Activated T-cell treated with anti-CD3 and anti-CD28 coated beads, Interleukin-2, amount 50 U/mL, for 72 hours (primary cell): ENCODE measurements at regions not wholly inside any gene's neighbourhood (a gene's known extent, or its start where the extent isn't known, plus 50 kb on each side); places are given as distances from the start of the nearest gene placed in this dataset.

Experiments
- ATAC-seq, 2 donors: fragments of 150-1000 bp; cut with Tn5 transposase; replicated peaks in 1 of 2; 2 replicates each; pipeline ENCODE4 v1.10.0; 2021; ENCODE audit warnings: moderate library complexity in 2 of 2, mild to moderate bottlenecking in 1 of 2
- DNase-seq, 2 donors: peaks; one replicate each; pipeline ENCODE4 v3.0.0; 2021 to 2022; ENCODE audit warnings: mixed read lengths in 1 of 2
- H3K27ac Mint-ChIP-seq: one replicate; pipeline ENCODE4 v1.8.0; 2022; ENCODE audit warnings: mild to moderate bottlenecking, moderate library complexity, mixed read lengths
- H3K27me3 Mint-ChIP-seq: one replicate; pipeline ENCODE4 v1.8.0; 2022; ENCODE audit warnings: low read depth, mixed read lengths
- H3K36me3 Mint-ChIP-seq, 2 donors: one replicate each; pipeline ENCODE4 v1.8.0; 2022; ENCODE audit warnings: mixed read lengths in 2 of 2, mild to moderate bottlenecking in 1 of 2; ENCODE audit not compliant: insufficient read depth in 2 of 2
- H3K4me1 Mint-ChIP-seq: one replicate; pipeline ENCODE4 v1.8.0; 2022; ENCODE audit warnings: low read depth, mixed read lengths
- H3K4me3 Mint-ChIP-seq, 2 donors: one replicate each; pipeline ENCODE4 v1.8.0; 2022; ENCODE audit warnings: mild to moderate bottlenecking in 2 of 2, mixed read lengths in 2 of 2, moderate library complexity in 2 of 2
- H3K9me3 Mint-ChIP-seq, 2 donors: one replicate each; pipeline ENCODE4 v1.8.0; 2022; ENCODE audit warnings: mixed read lengths in 2 of 2

DNA sequence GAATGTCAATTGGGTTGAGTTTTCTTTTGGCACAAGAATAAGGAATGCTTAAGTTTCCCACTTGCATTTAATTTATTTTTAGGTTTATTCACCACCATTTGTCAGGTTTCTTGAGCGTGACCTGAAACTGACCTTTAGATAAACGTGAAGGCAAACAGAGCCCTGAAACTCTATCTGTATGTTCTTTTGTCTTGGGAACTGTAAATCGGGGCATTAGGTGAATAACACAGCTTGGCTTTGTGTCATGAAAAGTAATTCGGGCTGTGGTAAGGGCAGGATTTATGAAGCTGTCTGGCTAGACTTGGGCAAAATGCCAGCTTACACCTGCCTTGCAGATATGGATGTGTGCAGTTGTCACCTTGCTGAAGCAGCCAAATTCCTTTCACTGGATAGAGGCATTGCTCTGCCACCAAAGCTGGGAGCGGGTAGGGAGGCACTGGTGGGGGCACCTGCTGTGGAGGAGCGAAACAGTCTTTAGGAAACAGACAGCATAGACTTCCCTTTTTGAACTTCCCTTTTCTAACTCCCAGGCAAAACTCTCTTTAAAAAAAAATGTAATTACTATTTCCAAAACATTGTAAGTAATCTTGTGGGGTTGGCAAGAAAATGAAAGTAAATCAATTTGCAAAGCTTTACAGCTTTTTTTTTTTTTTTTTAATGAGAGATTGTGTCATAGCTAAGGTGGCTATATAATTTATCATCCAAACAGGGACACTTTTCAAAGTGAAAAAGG is 545.2 kb downstream of the CSNK1G3 start:
- H3K27me3 Mint-ChIP-seq: no peaks in the 10 kb centered on the region
- H3K9me3 Mint-ChIP-seq: peaks cover 0 to 2% of the 10 kb centered on the region in 2 donors
- DNase-seq: no peak
- no peak overlapping the region for H3K4me3 Mint-ChIP-seq
- no peaks in the 10 kb centered on the region for H3K4me1 Mint-ChIP-seq
- no peak for ATAC-seq
- no peaks in the 10 kb centered on the region for H3K36me3 Mint-ChIP-seq
- H3K27ac Mint-ChIP-seq: no peak overlapping the region

DNA sequence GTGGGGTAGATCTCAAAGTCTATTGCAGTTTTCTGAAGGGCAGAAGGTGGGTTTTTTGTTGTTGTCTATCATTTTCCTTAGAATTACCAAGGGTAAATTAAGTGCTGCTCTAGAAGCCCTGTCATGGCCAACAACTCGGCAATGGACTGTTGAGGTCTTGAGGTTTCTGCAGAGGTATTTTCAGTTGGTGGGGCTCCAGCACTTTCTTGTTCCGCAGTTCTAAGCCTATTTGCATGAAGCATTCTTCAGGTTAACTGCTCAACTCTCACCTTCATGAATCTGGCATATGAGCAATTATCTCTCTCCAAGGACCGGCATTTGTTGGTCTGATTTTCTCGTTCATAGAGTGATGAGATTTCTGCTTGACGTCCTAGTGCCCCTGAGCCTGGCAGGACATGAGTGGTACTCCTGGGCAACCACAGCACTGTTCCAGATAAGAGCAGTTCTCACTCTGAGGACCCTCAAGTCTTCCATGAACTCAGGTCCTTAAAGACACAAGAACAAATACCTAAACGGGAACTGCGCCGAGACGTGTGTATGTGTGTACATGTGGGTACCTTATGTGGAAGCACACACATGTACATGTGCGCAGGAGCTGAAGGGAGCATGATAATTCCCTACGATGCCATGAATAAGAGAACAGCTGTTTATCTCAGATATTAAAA is 544.5 kb downstream of the CSNK1G3 start:
- peaks cover 0 to 2% of the 10 kb centered on the region in 2 donors for H3K9me3 Mint-ChIP-seq
- no peaks in the 10 kb centered on the region for H3K27me3 Mint-ChIP-seq
- DNase-seq: no peak
- H3K36me3 Mint-ChIP-seq: no peaks in the 10 kb centered on the region
- H3K4me1 Mint-ChIP-seq: no peaks in the 10 kb centered on the region
- ATAC-seq: no peak
- H3K4me3 Mint-ChIP-seq: no peak overlapping the region
- no peak overlapping the region for H3K27ac Mint-ChIP-seq

DNA sequence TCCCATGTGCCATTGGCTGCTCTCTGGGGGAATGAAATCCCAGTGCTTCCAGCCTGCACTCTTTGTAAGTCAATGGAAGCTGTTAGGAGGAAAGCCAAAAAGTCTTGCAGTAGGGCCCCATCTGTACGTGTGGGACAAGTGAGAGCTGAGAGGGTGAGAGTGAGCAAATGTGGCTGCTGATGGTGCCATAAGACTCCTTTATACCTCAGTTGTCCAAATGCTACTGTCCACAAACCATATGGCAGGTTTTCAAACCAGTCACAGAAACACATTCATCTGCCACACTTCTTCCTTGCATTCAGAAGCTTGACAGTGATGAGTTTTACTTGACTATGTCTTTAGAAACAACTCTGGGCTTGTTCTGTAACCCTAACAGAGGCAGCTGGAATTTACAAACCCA is 543.8 kb downstream of the CSNK1G3 start:
- H3K27me3 Mint-ChIP-seq: no peaks in the 10 kb centered on the region
- no peaks in the 10 kb centered on the region for H3K4me1 Mint-ChIP-seq
- no peak overlapping the region for H3K27ac Mint-ChIP-seq
- H3K9me3 Mint-ChIP-seq: peaks cover 0 to 3% of the 10 kb centered on the region in 2 donors
- no peak overlapping the region for H3K4me3 Mint-ChIP-seq
- H3K36me3 Mint-ChIP-seq: no peaks in the 10 kb centered on the region
- no peak for ATAC-seq
- no peak for DNase-seq

DNA sequence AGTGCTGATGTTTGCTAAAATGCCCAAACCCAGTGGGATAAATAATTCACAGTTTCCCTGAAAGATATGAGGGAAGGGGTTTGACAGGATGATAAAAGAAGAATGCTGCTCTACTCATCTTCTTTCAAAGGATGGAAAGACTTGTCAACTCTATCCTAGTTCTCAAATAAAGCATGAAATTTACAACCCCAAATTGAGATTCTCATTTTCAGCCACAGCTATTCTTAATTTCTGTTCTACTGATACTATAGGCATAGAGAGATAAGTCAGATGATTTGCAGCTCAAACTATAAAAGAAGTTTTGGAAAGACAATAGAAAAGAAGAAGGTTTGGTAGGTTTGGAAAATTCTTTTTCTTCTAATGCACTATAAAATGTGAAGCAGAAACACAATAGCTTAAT is 542.6 kb downstream of the CSNK1G3 start:
- H3K27me3 Mint-ChIP-seq: no peaks in the 10 kb centered on the region
- H3K27ac Mint-ChIP-seq: no peak overlapping the region
- peaks cover 0 to 3% of the 10 kb centered on the region in 2 donors for H3K9me3 Mint-ChIP-seq

DNA sequence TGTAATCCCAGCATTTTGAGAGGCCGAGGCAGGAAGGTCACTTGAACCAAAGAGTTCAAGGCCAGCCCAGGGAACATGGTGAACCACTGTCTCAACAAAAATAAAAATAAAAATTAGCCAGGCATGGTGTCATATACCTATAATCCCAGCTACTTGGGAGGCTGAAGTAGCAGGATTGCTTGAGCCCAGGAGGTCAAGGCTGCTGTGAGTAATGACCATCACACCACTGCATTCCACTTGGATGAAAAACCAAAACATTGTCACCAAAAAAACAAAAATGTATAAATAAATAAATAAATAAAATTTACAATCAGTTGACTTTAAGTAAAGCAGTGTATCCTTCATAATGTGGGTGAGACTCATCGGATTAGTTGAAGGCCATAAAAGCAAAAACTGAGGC is 541.4 kb downstream of the CSNK1G3 start:
- no peaks in the 10 kb centered on the region for H3K36me3 Mint-ChIP-seq
- no peaks in the 10 kb centered on the region for H3K4me1 Mint-ChIP-seq
- no peak for ATAC-seq
- H3K4me3 Mint-ChIP-seq: no peak overlapping the region
- no peak for DNase-seq
- H3K27ac Mint-ChIP-seq: no peak overlapping the region
- no peaks in the 10 kb centered on the region for H3K27me3 Mint-ChIP-seq
- H3K9me3 Mint-ChIP-seq: peaks cover 0 to 3% of the 10 kb centered on the region in 2 donors

More for the DNA sequence above, 542.6 kb downstream of the CSNK1G3 start:
- Mint-ChIP-seq H3K4me1 (no peaks in the 10 kb centered on the region), H3K36me3 (no peaks in the 10 kb centered on the region), H3K4me3 (no peak overlapping the region)
- DNase-seq: no peak
- no peak for ATAC-seq

DNA sequence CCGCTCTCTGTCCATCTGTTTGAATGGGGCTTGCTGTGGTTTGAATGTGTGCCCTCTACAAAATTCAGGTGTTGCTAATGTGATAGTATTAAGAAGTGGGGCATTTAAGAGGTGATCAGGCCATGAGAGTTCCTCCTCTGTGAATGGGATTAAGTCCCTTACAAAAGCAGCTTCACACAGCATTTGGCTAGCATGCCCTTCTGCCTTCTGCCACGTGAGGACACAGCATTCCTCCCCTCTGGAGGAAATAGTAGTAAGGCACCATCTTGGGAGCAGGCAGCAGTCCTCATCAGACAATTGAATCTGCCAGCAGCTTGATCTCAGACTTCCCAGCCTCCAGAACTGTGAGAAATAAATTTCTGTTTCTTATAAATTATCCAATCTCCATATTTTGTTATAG is 540.2 kb downstream of the CSNK1G3 start:
- H3K36me3 Mint-ChIP-seq: no peaks in the 10 kb centered on the region
- H3K4me3 Mint-ChIP-seq: no peak overlapping the region
- no peak for ATAC-seq
- DNase-seq: no peak
- H3K4me1 Mint-ChIP-seq: no peaks in the 10 kb centered on the region
- H3K9me3 Mint-ChIP-seq: peaks cover 0 to 3% of the 10 kb centered on the region in 2 donors
- no peak overlapping the region for H3K27ac Mint-ChIP-seq
- no peaks in the 10 kb centered on the region for H3K27me3 Mint-ChIP-seq

DNA sequence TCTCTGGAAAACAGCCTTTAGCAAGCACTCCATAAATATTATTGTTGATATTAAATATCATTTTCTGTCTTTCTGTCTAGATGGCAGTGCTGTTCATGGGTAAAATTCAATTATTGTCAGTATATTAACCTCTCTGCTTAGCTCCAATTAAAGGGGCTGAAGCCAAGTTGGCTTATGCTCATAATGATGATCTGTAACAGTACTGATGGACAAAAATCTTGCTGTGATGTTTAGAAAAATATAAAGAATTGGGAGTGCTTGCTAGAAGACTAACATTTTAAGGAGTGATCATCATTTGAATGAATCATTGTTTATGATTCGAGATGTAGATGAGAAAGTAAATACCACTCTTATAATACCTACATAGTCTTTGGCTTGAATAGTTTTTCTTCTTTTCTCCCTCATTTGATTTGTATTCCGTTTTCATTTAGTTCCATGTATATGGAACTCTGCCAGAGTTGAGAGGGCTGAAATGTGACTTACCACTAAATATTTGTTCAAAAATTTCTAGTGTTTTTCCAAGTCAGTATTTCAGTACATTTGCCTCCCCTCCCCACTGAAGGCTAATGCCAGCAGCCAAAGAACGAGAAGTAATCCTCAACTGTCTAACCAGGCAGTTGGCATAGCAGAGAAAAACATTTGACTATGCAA is 538.3 kb downstream of the CSNK1G3 start:
- ATAC-seq: no peak
- Mint-ChIP-seq H3K9me3 (peaks cover 0 to 3% of the 10 kb centered on the region in 2 donors), H3K36me3 (no peaks in the 10 kb centered on the region), H3K4me1 (no peaks in the 10 kb centered on the region), H3K27me3 (no peaks in the 10 kb centered on the region), H3K27ac (no peak overlapping the region), H3K4me3 (no peak overlapping the region)
- DNase-seq: no peak

DNA sequence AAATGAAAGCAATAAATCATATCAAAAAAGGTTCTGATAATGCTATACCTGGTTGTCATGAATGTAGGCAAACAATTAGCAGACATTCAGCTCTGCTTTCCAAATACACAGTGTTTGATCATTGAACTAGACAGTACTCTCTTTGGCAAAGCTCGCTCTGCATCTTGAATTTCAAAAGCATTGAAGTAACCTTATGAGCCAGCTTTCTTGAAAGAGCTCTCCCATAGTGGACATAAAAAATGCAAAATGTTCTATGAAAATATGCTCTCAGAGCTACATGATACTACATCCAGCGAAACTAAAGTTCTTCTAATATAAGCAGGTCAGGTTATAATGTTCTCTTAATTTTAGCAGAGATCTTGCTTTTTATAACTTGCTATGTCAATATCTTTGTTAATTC is 533.4 kb downstream of the CSNK1G3 start:
- ATAC-seq (no peak), DNase-seq (no peak)
- no peak overlapping the region for H3K27ac Mint-ChIP-seq
- no peaks in the 10 kb centered on the region for H3K36me3 Mint-ChIP-seq
- H3K9me3 Mint-ChIP-seq: peaks cover 0 to 2% of the 10 kb centered on the region in 2 donors
- no peak overlapping the region for H3K4me3 Mint-ChIP-seq
- H3K27me3 Mint-ChIP-seq: no peaks in the 10 kb centered on the region
- H3K4me1 Mint-ChIP-seq: no peaks in the 10 kb centered on the region

DNA sequence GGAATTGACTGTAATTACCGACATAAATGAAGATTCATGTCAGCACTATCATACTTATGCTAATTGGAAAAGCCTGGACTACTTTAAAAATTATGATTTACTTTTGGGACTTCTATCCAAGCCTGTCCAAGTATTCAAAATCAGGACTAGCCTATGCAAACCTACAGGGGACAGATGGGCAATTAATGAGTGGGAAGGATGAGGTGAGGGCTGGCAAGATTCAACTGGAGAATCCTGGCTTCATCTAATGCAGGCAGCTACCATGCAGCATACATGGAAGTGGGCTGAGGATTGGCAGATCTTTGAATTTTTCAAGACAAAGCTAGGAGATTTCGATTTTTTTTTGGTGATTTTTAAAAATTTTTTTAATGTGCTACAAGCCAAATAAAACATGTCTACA is 532.6 kb downstream of the CSNK1G3 start:
- no peak for ATAC-seq
- Mint-ChIP-seq H3K27me3 (no peaks in the 10 kb centered on the region), H3K27ac (no peak overlapping the region), H3K4me1 (no peaks in the 10 kb centered on the region), H3K36me3 (no peaks in the 10 kb centered on the region), H3K9me3 (peaks cover 0 to 3% of the 10 kb centered on the region in 2 donors), H3K4me3 (no peak overlapping the region)
- no peak for DNase-seq

DNA sequence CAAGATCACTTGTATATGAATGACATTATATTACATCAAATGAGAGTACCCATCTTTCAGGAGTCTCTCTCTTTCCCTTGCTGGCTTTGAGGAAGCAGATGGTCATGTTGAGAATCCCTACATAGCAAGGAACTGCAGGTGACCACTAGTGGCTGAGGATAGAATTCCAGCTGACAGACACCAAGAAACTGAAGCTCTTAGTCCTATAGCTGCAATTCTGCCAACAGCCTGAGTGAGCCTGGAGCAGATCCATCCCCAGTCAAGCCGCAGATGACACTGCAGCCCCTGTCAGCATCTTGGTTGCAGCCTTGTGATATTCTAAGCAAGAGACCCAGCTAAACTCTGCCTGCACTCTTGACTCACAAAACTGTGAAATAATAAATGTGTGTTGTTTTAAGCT is 531.5 kb downstream of the CSNK1G3 start:
- H3K36me3 Mint-ChIP-seq: no peaks in the 10 kb centered on the region
- H3K9me3 Mint-ChIP-seq: peaks cover 0 to 3% of the 10 kb centered on the region in 2 donors
- H3K4me3 Mint-ChIP-seq: no peak overlapping the region
- H3K27ac Mint-ChIP-seq: no peak overlapping the region
- no peaks in the 10 kb centered on the region for H3K27me3 Mint-ChIP-seq
- DNase-seq (no peak), ATAC-seq (no peak)
- H3K4me1 Mint-ChIP-seq: no peaks in the 10 kb centered on the region

DNA sequence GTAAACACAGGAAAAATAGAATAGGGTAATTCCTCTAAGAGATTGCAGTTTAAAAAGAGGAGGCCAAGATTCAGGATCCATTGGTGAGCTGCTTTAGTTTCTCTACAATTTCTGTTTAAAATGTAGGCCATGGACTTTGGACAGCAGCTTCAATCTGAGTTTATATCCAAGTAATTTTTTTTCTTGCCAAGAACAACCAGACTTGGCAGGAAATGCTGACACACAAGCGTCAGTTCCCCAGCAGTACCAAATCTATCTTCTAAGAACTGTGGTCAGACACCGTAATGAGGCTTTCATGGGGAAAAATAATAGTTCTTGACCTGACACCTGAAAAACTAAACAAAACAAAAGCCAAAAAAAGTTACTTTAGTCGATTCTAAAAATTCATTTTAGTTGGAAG is 528.8 kb downstream of the CSNK1G3 start:
- Mint-ChIP-seq H3K36me3 (no peaks in the 10 kb centered on the region), H3K27ac (no peak overlapping the region), H3K4me3 (no peak overlapping the region), H3K27me3 (no peaks in the 10 kb centered on the region), H3K9me3 (peaks cover 0 to 3% of the 10 kb centered on the region in 2 donors), H3K4me1 (no peaks in the 10 kb centered on the region)
- DNase-seq (no peak), ATAC-seq (no peak)

DNA sequence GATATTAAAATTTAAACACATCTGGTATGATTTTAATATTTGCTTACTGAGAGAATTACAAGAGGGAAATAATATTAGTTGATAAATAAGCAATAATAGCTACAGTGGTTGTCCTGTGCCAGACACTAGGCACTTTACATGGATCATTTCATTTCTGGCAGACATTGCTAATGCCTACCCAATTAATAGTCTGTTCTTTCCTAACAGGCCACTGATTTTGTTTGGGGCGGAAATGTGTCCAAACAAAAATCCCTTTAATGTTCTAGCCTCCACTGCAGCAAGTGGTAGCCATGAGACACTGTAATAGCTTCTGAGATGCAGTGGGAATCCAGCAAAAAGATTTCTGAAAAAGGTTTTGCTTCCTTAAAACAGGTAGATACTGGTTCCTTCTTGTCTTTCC is 527.4 kb downstream of the CSNK1G3 start:
- H3K4me1 Mint-ChIP-seq: no peaks in the 10 kb centered on the region
- H3K9me3 Mint-ChIP-seq: peaks cover 0 to 3% of the 10 kb centered on the region in 2 donors

DNA sequence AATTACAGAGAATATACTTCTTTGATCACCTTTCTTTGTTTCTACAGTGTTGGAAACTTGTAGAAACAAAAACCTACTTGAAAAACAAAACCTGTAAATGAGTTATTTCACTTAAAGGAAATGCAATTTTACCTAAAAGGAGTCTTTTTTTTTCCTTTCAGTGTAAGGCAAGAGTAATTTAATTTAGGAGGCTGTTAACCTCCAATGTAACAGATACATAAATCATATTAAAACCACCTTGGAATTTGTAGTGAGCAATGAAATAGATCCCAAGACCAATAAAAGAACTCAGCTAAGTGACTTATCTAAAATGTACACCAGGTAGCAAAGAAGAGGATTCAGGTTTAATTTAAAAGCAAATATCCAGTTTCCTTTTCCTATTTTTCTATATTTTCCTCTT is 524.8 kb downstream of the CSNK1G3 start:
- Mint-ChIP-seq H3K9me3 (peaks cover 0 to 3% of the 10 kb centered on the region in 2 donors), H3K36me3 (no peaks in the 10 kb centered on the region), H3K27ac (no peak overlapping the region), H3K4me3 (no peak overlapping the region), H3K4me1 (no peaks in the 10 kb centered on the region), H3K27me3 (no peaks in the 10 kb centered on the region)
- ATAC-seq (no peak), DNase-seq (no peak)

More for the DNA sequence above, 527.4 kb downstream of the CSNK1G3 start:
- DNase-seq (no peak), ATAC-seq (no peak)
- no peak overlapping the region for H3K4me3 Mint-ChIP-seq
- no peak overlapping the region for H3K27ac Mint-ChIP-seq
- H3K27me3 Mint-ChIP-seq: no peaks in the 10 kb centered on the region
- no peaks in the 10 kb centered on the region for H3K36me3 Mint-ChIP-seq
